ENCODE measurements at regions not wholly inside any gene's neighbourhood (a gene's known extent, or its start where the extent isn't known, plus 50 kb on each side); places are given as distances from the start of the nearest gene placed in this dataset.
"Not testable (repeated sequence)": the region's sequence is repeated elsewhere in the genome, so short reads cannot be mapped to it uniquely, and the experiment has no call there.

GRCh38 chr20:52054123-52054522 is 137.5 kb downstream of the ZFP64 start:
- ATAC-seq (ENCODE audit: low FRiP score) = no peak

DNA sequence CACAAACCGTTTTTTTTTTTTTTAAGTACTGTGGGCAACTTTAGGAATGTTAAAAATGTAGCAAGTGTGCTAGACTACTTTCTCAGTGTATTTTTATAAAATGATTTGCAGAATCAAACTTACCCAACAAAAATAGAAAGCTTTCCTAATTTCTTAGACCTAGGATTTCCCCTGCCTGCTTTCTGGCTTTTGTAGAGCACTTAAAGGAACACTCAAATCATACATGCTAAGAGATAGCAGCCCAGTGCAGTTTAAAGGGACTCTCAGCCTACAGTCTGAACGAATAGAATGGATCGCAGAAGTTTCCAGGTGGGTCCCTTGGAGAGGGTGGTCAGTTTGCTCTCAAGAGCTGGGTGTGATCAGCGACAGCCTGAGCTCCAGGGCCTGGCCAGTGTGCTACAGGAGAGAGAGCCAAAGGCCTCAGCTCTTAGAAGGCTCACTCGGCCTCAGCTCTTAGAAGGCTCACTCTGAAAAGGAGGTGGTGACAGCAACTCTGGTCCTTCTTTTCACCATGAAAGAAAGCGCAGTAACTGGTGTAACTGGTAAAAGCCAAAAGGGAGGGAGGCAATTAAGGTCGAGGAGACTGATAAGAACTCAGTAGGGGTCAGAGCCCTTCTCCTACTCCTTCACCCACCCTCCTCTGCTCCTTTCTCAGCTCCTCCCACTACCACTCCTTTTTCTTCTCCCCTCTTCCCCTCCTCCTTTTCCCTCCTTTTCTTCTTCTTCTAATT is 142.4 kb downstream of the ZFP64 start:
- DNase-seq (ENCODE audit: low spot score) (no peak), ATAC-seq (ENCODE audit: low FRiP score) (no peak)
- no peak for TF ChIP-seq CTCF (IDR thresholded peaks at IDR 0.05)

More at GRCh38 chr20:52054123-52054522, 137.5 kb downstream of the ZFP64 start:
- DNase-seq (ENCODE audit: low spot score) = no peak
- no peak for TF ChIP-seq CTCF (IDR thresholded peaks at IDR 0.05)

DNA sequence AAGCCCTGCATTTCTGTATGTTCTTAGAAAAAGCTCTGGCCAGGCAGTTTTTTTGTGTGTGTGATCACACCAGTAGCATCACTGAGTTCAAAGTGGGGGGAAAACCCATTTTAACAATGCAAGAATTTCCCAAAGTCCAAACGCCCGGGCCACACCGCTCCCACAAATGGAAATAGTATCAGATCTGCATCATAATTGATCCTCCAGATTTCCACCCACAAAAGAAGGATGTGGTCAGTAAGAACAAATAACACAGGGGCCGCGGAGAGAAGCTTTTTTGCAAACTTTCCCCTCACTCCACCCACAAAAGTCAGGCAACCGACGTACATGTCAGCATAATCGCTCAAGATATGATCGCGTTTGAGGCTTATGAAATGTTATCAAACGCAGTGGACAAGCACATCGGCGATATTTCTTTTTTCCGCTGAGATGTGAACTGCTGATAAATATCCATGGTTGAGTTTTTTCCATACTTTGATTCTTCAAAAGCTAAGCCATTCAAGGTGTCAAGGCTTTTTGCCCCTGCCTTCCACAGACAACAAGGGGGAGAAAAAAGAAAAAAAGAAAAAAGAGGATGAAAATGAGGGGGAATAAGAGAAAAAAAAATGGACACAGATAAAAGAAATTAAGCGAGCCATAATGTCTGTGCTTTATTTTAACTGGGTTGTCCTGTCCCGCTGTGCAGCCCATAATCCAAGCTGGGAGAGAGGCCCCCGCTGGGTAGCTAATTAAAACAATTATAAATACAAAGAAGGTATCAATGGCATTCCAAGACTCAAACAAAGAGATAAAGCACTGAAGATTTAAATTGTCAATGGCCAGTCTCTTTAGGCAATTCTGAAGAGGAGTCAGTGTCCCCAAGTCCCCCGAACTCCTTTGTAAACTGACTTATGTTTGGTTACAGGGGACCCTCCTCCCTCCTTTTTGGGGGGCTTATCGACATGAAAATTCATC is 143.5 kb downstream of the ZFP64 start:
- ATAC-seq (ENCODE audit: low FRiP score) (no peak), DNase-seq (ENCODE audit: low spot score) (no peak)
- TF ChIP-seq CTCF (IDR thresholded peaks at IDR 0.05) = no peak

GRCh38 chr20:52041966-52042365 is 149.6 kb downstream of the ZFP64 start:
- TF ChIP-seq CTCF (IDR thresholded peaks at IDR 0.05) = no peak
- ATAC-seq (ENCODE audit: low FRiP score) = no peak
- no peak for DNase-seq (ENCODE audit: low spot score)

GRCh38 chr20:52039790-52040189 is 151.8 kb downstream of the ZFP64 start:
- no peak for ATAC-seq (ENCODE audit: low FRiP score)
- no peak for TF ChIP-seq CTCF (IDR thresholded peaks at IDR 0.05)

DNA sequence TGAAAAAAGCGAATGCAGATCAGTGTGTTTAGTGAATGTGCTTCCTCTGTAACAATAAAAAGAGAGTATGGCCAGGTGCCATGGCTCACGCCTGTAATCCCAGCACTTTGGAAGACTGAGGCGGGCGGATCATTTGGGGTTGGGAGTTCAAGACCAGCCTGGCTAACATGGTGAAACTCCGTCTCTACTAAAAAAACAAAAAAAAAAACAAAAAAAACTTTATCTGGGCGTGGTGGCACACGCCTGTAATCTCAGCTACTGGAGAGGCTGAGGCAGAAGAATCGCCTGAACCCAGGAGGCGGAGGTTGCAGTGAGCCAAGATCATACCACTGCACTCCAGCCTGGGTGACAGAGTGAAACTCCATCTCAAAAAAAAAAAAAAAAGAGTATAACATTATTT is 152.9 kb downstream of the ZFP64 start:
- not testable (repeated sequence) for DNase-seq (ENCODE audit: low spot score); ATAC-seq (ENCODE audit: low FRiP score)

More at GRCh38 chr20:52039790-52040189, 151.8 kb downstream of the ZFP64 start:
- DNase-seq (ENCODE audit: low spot score) = no peak

- ATAC-seq (ENCODE audit: low FRiP score) (no peak), DNase-seq (ENCODE audit: low spot score) (no peak)
- no peak for TF ChIP-seq CTCF (IDR thresholded peaks at IDR 0.05)
Observed at GRCh38 chr20:52037370-52037769, 154.2 kb downstream of the ZFP64 start.
